Bone marrow (tissue), 2 donors: ENCODE measurements at regions not wholly inside any gene's neighbourhood (a gene's known extent, or its start where the extent isn't known, plus 50 kb on each side); places are given as distances from the start of the nearest gene placed in this dataset.

Experiments
- DNase-seq, 2 donors: peaks; one replicate each; lab custom pipeline; 2025; lab: John Stamatoyannopoulos, UW

- no peak for DNase-seq
These were observed 206.5 kb upstream of the BMP2 start for GRCh38 chr20:6560978-6561377.

DNA sequence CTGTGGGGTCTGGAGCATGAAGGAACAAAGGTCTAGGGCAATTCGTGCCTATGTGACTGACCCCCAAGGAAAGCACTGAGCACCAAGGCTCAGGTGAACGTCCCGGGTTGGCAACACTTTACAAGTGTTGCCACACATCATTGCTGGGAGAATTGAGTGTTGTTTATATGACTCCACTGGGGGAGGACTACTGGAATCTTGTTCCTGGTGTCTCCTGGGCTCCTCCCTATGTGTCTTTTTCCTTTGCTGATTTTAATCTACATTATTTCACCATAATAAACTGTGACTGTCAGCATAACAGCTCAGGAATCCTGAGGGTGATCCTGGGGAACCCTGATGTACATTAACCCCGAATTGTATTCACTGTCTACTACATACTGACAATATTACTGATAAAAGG, 207.7 kb upstream of the BMP2 start:
- DNase-seq = no peak

DNA sequence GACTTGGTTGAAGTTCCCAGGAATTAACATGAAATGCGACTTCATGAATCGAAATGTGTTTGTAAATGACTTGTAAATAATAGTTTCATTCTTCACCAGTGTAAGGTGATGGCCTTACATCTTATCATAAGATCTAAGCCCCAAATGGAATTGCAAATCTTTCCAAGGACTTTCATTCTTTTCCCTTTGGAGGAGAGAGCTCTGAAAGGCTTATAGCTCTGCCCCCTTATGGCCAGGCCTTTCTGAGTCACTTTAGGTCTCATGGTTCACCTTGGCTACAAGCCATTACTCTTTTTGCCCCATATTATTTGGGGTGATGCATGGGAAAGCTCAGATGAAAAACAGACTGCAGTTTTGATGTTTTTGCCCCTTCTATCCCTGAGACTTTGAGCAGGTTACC, 209.1 kb upstream of the BMP2 start:
- no peak for DNase-seq

DNA sequence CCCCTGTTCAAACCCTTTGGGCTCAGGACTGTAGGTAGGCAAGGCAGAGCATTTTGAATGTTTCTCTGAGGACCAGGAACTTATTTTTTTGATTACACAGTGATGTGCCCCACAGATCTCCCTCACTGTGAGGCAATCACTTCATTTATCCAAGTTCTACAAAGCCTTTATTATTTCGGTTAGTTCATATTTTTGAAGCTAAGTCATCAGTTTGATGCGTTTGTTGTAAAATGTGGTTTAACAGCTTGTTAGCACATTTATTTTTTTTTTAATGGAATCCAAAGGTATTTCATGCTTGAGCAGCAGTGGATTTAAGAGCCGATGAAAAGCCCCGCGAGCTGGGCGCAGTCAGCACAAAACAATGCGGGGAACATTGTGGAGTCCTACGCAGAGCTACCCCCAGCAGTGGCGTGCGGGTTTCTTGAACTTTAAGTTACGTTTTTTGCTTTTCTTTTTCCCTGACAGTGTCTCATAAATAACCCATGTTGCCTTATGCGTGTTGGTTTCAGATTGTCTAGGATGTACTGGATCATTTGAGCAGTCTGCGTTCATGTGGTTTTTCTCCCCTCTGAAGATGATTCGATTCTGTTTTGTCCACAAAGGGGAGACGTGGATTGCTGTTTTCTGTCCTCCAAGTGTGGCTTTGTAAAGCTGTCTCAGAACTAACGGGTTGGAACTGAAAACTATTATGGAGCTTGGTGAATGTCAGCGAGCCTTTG, 233.6 kb upstream of the BMP2 start:
- DNase-seq = no peak

- DNase-seq = no peak
These were observed 234.1 kb upstream of the BMP2 start for GRCh38 chr20:6533351-6533750.

GRCh38 chr20:6530779-6531315, 236.6 kb upstream of the BMP2 start:
- DNase-seq = no peak

DNA sequence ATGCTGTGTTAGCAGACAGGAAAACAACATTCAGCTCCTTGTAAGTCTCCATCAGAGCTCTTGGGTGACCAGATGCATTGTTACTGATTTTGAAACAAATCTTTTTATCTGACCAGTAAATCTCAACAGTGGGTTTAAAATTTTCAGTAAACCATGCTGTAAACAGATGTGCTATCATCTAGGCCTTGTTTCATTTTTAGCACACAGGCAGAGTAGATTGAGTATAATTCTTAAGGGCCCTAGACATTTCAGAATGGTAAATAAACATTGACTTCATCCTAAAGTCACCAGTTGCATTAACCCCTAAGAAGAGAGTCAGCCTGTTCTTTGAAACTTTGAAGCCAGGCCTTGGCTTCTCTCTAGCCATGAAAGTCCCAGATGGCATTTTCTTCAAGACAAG, 237.2 kb upstream of the BMP2 start:
- no peak for DNase-seq

DNA sequence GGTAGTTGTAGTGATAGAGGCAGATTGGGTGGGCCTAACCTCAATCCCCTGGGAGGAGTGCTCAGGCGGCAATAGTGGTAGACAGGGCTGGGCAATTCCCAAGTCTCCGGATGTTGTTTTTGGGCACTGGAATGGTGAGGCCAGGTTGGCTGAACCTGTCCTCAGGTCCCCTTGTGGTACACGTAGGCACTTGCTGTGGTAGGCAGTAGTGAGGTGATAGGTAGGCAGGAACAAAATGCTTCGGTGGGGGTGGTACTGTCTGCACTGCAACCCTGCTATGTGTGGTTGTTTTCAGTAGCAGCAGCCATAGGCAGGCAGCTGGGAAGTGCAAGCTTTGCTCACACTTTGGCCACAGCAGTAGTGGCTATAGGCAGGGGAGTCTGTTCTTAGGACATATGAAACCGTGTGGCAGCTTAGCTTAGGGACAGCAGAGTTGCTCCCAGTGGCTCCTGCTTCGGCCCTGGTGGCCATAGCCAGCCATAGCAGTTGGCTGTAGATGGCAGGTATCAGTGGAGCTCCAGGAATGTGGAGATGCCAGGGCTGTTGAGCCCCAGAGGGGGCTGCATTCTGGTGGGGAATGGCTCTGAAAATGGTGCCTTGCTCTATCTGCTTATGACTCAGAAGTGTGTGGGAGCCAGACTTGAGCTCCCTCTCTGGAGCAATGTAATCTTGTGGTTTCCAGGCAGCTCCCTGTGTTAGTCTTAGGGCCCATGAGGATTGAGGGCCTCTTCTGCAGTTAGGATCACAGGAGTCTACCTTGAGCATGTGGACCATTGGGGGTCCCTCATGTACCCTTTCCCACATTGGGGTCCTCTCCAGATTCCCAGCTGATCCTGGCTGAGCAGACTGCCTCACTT, 241.8 kb upstream of the BMP2 start:
- no peak for DNase-seq

GRCh38 chr20:6524305-6524704, 243.2 kb upstream of the BMP2 start:
- DNase-seq = no peak

DNA sequence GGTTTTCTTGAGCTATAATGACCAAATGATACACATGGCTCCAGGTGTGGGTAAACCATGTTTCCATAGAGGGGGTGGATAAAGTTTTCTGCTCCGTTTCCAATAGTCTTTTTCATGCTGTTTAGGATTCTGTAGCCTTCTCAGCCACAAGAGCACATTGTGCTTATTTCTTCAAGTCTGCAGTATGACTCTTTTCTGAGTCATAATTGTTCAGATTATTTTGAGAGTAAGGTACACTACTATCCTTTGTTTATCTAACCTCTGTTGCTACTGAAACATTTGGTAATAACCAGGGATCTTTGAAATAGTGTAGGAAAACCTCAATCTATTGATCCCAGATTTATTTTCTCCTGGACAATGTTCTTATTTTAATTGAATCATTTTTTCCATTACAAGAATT, 247.9 kb upstream of the BMP2 start:
- no peak for DNase-seq

GRCh38 chr20:6515261-6515660, 252.2 kb upstream of the BMP2 start:
- DNase-seq = no peak

- no peak for DNase-seq
These were observed 253.9 kb upstream of the BMP2 start for GRCh38 chr20:6513599-6513998.

DNA sequence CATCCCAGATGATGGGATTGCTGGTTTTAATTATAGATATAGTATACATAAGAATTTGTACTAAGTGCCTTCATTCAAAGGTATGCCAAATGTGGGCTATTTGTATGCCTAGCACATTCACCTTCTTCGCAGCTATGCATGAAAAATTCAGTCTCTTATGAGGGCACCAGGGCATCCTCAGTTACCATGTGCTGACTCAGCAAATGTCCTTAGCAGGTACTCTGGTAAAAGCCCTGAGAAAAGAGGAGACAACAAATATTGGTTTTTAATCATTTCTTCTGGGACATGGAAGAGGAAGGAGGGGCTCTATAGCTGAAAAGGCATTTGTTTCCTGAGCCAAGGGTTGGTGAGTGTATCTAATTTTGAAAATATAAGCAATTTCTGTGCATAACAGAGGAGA, 258.1 kb upstream of the BMP2 start:
- DNase-seq = no peak

DNA sequence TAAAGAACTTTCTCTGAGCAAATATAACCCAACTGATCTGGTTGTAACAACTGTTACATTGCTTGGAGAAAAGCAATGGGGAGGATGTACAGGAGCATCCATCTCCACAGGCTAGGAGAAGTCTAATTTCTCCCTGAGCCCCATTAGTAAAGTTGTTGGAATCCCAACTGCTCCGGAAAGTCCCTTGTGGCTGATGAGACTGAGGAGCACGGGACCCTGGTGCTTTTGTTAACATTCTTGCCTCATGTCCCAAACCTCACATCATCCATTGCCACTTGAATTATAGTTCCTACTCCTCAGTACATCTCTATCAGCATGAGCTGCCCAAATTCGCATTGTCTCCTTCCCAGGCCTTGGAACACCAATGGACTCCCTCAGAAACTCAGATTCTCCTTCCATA, 260.6 kb upstream of the BMP2 start:
- DNase-seq = no peak

DNA sequence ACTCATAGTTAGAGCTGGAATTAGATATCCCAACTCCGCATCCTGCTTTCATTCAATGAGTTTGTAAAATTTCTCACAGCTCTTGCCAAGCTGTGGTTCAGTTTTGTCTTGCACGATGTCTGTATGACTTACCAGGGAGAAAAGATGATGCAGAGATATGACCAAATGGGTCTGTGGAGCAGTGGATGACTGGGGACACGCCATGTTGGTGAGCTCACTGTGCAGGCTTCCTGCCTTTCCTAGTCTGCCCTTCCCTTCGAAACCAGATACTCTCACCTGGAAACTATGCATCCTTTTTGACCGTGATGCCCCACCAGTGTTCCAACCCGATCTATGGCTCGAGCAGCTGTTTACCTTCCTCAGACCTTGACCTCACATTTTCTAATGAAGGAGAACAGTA, 262.7 kb upstream of the BMP2 start:
- DNase-seq = no peak

DNA sequence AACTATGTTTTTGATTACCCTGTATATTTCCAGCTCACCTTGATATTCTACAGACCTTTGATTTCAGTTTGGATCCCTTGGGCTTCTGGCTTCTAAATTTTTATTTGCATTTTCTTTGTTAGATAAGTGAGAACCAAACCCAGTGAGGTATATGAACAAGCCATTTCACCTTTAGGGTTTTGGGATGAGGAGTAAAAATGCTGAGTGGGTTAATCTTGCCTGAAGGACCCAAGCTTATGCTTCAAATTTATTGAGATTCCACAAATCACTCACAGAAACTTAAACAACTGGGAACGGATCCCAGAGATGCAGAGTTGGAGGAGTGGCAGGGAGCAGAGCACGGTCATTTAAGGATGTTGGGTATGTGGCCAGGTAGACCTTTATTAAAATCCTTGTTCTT, 263.3 kb upstream of the BMP2 start:
- DNase-seq = no peak

DNA sequence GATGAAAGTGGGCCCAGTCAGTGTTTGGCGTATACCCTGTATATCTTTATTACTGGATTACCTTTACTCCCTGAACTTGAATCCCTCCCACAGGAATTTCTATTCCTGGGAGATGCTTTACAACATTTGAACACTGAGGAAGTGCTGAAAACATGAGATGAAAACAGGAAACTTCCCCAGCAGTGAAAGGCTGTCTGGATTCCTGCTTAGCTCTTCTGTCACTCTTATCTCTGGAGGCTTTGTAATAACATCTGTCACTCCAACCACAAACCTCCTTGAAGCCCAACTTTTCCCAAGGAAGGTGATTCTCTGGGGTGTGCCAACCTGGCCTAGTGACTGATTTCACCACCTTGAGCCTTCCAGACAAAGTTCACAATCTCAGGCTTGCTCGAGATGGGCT, 264.5 kb upstream of the BMP2 start:
- no peak for DNase-seq

- no peak for DNase-seq
These were observed 265.3 kb upstream of the BMP2 start for GRCh38 chr20:6502219-6502618.

- no peak for DNase-seq
These were observed 266.4 kb upstream of the BMP2 start for GRCh38 chr20:6501061-6501460.

GRCh38 chr20:6499566-6499965, 267.9 kb upstream of the BMP2 start:
- no peak for DNase-seq

GRCh38 chr20:6496874-6497273, 270.6 kb upstream of the BMP2 start:
- no peak for DNase-seq

DNA sequence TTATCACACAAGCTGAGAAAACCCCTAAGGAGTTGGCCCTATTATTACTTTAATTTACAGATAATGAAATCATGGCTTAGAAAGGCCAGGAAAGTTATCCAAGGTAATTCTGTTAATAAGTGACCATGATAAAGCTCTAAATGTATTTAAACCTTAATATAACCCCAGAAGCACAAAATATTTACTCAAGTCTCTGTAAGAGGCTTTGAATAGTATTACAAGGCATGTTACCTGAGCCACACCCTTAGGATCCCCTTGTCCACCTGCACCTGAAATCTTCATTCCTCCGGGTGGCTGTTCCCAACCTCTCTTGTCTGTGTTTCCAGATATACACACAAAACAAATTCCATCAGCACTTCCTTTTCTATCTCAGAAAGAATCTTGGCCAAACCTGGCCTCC, 271.6 kb upstream of the BMP2 start:
- DNase-seq = no peak

DNA sequence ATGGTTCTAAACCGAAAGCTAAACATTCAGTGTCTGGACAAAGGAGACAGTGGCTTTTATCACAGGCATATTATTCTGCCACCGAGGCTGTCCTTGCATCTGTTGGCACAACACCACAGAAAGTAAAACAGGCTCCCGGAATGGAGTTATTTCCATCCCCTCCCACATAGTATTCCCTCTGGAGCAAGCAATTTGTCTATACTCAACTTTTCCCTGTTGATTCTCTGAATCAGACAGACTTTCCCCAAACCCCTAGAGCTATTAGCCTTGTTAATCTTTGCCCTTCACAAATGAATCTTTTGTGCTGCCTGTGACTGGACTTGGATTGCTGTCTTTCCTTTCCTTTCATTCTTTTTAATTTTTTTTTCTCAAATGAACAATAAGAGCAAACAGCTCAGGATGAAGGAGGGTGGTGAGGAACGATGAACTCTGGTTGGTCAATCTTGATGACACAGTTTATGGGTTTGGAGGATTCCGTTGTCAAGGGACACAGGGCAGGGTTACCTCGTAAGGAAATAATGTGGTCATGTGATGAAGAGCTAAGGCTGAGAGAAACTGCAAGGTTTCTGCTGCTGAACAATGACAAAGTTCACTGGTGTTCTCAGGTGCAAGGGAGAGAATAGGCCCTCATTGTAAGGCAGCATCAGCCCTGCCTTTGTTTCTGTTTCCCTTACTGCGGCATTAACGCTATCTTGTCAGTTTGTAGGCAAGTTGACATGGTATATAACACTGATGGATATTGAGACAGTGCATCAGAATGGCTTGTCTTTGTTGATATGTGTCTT, 275.0 kb upstream of the BMP2 start:
- no peak for DNase-seq
